ENCODE measurements at regions not wholly inside any gene's neighbourhood (a gene's known extent, or its start where the extent isn't known, plus 50 kb on each side); places are given as distances from the start of the nearest gene placed in this dataset.

GRCh38 chr3:24952388-24952787 is 457.7 kb upstream of the THRB start:
- TF ChIP-seq CTCF (conservative IDR thresholded peaks at IDR 0.05) (no peak), ZFX (IDR thresholded peaks at IDR 0.05) (no peak)

All from C4-2B (cell line).